ENCODE measurements at regions not wholly inside any gene's neighbourhood (a gene's known extent, or its start where the extent isn't known, plus 50 kb on each side); places are given as distances from the start of the nearest gene placed in this dataset.

- Histone ChIP-seq H3K4me1 (no peaks in the 10 kb centered on the region), H3K9me3 (no peaks in the 10 kb centered on the region), H3K36me3 (ENCODE audit: control insufficient read depth, insufficient read depth, low read length) (no peaks in the 10 kb centered on the region), H3K27me3 (replicated peaks; ENCODE audit: control insufficient read depth, insufficient read depth, low read length) (no peaks in the 10 kb centered on the region), H3K4me3 (ENCODE audit: low read depth, low read length) (no peak overlapping the region)
- DNase-seq = no peak
- no TSS peak for BruUV-seq (replicated peaks)
- intact Hi-C loops (cut with micrococcal nuclease; ENCODE audit: unreplicated experiment) = no loop called here
- H3K9me3 Mint-ChIP-seq (ENCODE audit: unreplicated experiment) = no peaks in the 10 kb centered on the region
- no peak overlapping the region for H3K4me3 Mint-ChIP-seq (ENCODE audit: unreplicated experiment)
- peaks cover 3% of the 10 kb centered on the region for H3K27me3 Mint-ChIP-seq (ENCODE audit: insufficient read depth, unreplicated experiment)
- H3K4me1 Mint-ChIP-seq (ENCODE audit: low read depth, unreplicated experiment) = no peaks in the 10 kb centered on the region
- CTCF ChIA-PET = no interaction called here
- TF ChIP-seq CTCF (IDR thresholded peaks at IDR 0.05; ENCODE audit: insufficient read depth in 1 of 2, low read depth in 1 of 2, low read length in 1 of 2, severe bottlenecking in 1 of 2, unreplicated experiment in 1 of 2) = no peak
- peaks cover 4% of the 10 kb centered on the region for H3K36me3 Mint-ChIP-seq (ENCODE audit: insufficient read depth, unreplicated experiment)
- POLR2A ChIA-PET = no interaction called here
- no peak overlapping the region for H3K27ac Mint-ChIP-seq (ENCODE audit: unreplicated experiment)
Measured at GRCh38 chr15:99440551-99441443, 125.0 kb upstream of the MEF2A start.

GRCh38 chr15:99441444-99441800, 124.4 kb upstream of the MEF2A start:
- ChIA-PET CTCF (no interaction called here), POLR2A (no interaction called here)
- no peaks in the 10 kb centered on the region for H3K4me1 Mint-ChIP-seq (ENCODE audit: low read depth, unreplicated experiment)
- H3K4me3 ChIP-seq (ENCODE audit: low read depth, low read length) = no peak overlapping the region
- no peak overlapping the region for H3K4me3 Mint-ChIP-seq (ENCODE audit: unreplicated experiment)
- no peak overlapping the region for H3K27ac Mint-ChIP-seq (ENCODE audit: unreplicated experiment)
- DNase-seq = no peak
- peaks cover 4% of the 10 kb centered on the region for H3K36me3 Mint-ChIP-seq (ENCODE audit: insufficient read depth, unreplicated experiment)
- TF ChIP-seq CTCF (IDR thresholded peaks at IDR 0.05; ENCODE audit: insufficient read depth in 1 of 2, low read depth in 1 of 2, low read length in 1 of 2, severe bottlenecking in 1 of 2, unreplicated experiment in 1 of 2) = no peak
- no TSS peak for BruUV-seq (replicated peaks)
- H3K9me3 ChIP-seq = no peaks in the 10 kb centered on the region
- no peaks in the 10 kb centered on the region for H3K36me3 ChIP-seq (ENCODE audit: control insufficient read depth, insufficient read depth, low read length)
- H3K27me3 Mint-ChIP-seq (ENCODE audit: insufficient read depth, unreplicated experiment) = peaks cover 3% of the 10 kb centered on the region
- H3K4me1 ChIP-seq = no peaks in the 10 kb centered on the region
- no peaks in the 10 kb centered on the region for H3K27me3 ChIP-seq (replicated peaks; ENCODE audit: control insufficient read depth, insufficient read depth, low read length)
- no peaks in the 10 kb centered on the region for H3K9me3 Mint-ChIP-seq (ENCODE audit: unreplicated experiment)
- intact Hi-C loops (cut with micrococcal nuclease; ENCODE audit: unreplicated experiment) = no loop called here

GRCh38 chr15:99441871-99442251, 123.9 kb upstream of the MEF2A start:
- Mint-ChIP-seq H3K9me3 (ENCODE audit: unreplicated experiment) (no peaks in the 10 kb centered on the region), H3K4me1 (ENCODE audit: low read depth, unreplicated experiment) (no peaks in the 10 kb centered on the region), H3K27ac (ENCODE audit: unreplicated experiment) (no peak overlapping the region), H3K4me3 (ENCODE audit: unreplicated experiment) (no peak overlapping the region), H3K36me3 (ENCODE audit: insufficient read depth, unreplicated experiment) (peaks cover 4% of the 10 kb centered on the region), H3K27me3 (ENCODE audit: insufficient read depth, unreplicated experiment) (peaks cover 3% of the 10 kb centered on the region)
- no peaks in the 10 kb centered on the region for H3K27me3 ChIP-seq (replicated peaks; ENCODE audit: control insufficient read depth, insufficient read depth, low read length)
- TF ChIP-seq CTCF (IDR thresholded peaks at IDR 0.05; ENCODE audit: insufficient read depth in 1 of 2, low read depth in 1 of 2, low read length in 1 of 2, severe bottlenecking in 1 of 2, unreplicated experiment in 1 of 2) = no peak
- no peak overlapping the region for H3K4me3 ChIP-seq (ENCODE audit: low read depth, low read length)
- ChIA-PET POLR2A (no interaction called here), CTCF (no interaction called here)
- H3K9me3 ChIP-seq = no peaks in the 10 kb centered on the region
- BruUV-seq (replicated peaks) = no TSS peak
- H3K4me1 ChIP-seq = no peaks in the 10 kb centered on the region
- intact Hi-C loops (cut with micrococcal nuclease; ENCODE audit: unreplicated experiment) = no loop called here
- H3K36me3 ChIP-seq (ENCODE audit: control insufficient read depth, insufficient read depth, low read length) = no peaks in the 10 kb centered on the region
- DNase-seq = no peak

All from Caco-2 (cell line).